Activated naive CD4-positive, alpha-beta T cell treated with anti-CD3 and anti-CD28 coated beads, Interleukin-2, amount 50 U/mL, for 24 hours (primary cell): ENCODE measurements at regions not wholly inside any gene's neighbourhood (a gene's known extent, or its start where the extent isn't known, plus 50 kb on each side); places are given as distances from the start of the nearest gene placed in this dataset.
"Not testable (repeated sequence)": the region's sequence is repeated elsewhere in the genome, so short reads cannot be mapped to it uniquely, and the experiment has no call there.

Source experiments
- H3K27ac Mint-ChIP-seq: one replicate; pipeline ENCODE4 v1.8.0; 2021; ENCODE audit warnings: mild to moderate bottlenecking, mixed read lengths
- H3K27me3 Mint-ChIP-seq: one replicate; pipeline ENCODE4 v1.8.0; 2021; ENCODE audit warnings: mixed read lengths
- H3K36me3 Mint-ChIP-seq: one replicate; pipeline ENCODE4 v1.8.0; 2021; ENCODE audit warnings: mixed read lengths
- H3K4me1 Mint-ChIP-seq: one replicate; pipeline ENCODE4 v1.8.0; 2021; ENCODE audit warnings: mixed read lengths
- H3K4me3 Mint-ChIP-seq: one replicate; pipeline ENCODE4 v1.8.0; 2021; ENCODE audit warnings: mild to moderate bottlenecking, mixed read lengths
- H3K9me3 Mint-ChIP-seq: one replicate; pipeline ENCODE4 v1.8.0; 2021; ENCODE audit warnings: mixed read lengths

DNA sequence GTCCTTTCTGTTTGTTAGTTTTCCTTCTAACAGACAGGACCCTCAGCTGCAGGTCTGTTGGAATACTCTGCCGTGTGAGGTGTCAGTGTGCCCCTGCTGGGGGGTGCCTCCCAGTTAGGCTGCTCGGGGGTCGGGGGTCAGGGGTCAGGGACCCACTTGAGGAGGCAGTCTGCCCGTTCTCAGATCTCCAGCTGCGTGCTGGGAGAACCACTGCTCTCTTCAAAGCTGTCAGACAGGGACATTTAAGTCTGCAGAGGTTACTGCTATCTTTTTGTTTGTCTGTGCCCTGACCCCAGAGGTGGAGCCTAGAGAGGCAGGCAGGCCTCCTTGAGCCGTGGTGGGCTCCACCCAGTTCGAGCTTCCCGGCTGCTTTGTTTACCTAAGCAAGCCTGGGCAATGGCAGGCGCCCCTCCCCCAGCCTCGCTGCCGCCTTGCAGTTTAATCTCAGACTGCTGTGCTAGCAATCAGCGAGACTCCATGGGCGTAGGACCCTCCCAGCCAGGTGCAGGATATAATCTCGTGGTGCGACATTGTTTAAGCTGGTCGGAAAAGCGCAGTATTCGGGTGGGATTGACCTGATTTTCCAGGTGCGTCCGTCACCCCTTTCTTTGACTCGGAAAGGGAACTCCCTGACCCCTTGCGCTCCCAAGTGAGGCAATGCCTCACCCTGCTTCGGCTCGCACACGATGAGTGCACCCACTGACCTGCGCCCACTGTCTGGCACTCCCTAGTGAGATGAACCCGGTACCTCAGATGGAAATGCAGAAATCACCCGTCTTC lies 2002.0 kb upstream of the CDH6 start:
- H3K4me3 Mint-ChIP-seq, H3K36me3 Mint-ChIP-seq, H3K4me1 Mint-ChIP-seq, H3K9me3 Mint-ChIP-seq, H3K27ac Mint-ChIP-seq, H3K27me3 Mint-ChIP-seq: not testable (repeated sequence)

DNA sequence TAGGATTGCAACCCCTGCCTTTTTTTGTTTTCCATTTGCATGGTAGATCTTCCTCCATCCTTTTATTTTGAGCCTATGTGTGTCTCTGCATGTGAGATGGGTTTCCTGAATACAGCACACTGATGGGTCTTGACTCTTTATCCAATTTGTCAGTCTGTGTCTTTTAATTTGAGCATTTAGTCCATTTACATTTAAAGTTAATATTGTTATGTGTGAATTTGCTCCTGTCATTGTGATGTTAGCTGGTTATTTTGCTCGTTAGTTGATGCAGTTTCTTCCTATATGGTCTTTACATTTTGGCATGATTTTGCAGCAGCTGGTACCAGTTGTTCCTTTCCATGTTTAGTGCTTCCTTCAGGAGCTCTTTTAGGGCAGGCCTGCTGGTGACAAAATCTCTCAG lies 2003.1 kb upstream of the CDH6 start:
- H3K4me3 Mint-ChIP-seq, H3K9me3 Mint-ChIP-seq, H3K36me3 Mint-ChIP-seq, H3K4me1 Mint-ChIP-seq, H3K27ac Mint-ChIP-seq, H3K27me3 Mint-ChIP-seq: not testable (repeated sequence)

DNA sequence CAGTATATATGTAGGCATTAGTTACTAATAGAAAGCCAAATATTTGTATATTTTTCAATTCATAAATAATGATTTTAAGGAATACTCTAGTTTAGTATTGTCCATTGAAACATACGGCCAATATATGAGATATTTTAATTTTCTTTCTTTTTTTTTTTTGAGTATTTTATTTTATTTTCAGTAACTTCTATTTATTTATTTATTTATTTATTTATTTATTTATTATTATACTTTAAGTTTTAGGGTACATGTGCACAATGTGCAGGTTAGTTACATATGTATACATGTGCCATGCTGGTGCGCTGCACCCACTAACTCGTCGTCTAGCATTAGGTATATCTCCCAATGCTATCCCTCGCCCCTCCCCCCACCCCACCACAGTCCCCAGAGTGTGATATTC lies 2007.1 kb upstream of the CDH6 start:
- not testable (repeated sequence) for H3K27ac Mint-ChIP-seq, H3K4me1 Mint-ChIP-seq, H3K27me3 Mint-ChIP-seq, H3K4me3 Mint-ChIP-seq, H3K36me3 Mint-ChIP-seq
- H3K9me3 Mint-ChIP-seq: peaks cover 11% of the 10 kb centered on the region

DNA sequence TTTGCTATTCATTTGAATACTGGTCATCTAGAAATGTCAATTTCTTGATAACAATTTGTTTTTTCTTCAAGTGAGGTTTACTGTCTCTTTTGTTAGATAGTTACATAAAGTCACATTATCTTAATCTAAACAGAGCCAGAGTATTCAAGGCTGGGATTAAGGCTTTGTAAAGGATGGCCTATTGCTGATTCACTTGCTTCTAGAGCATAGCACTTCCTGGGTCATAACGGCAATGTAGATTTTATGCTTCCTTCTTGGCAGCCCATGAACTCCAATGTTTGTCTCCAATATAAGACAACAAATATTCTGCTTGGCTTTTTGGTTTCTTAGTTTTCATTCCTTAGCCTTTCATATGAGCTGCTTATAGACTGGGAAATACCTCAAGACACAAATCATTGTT lies 2007.9 kb upstream of the CDH6 start:
- Mint-ChIP-seq H3K36me3 (no peaks in the 10 kb centered on the region), H3K27ac (no peak overlapping the region), H3K4me3 (no peak overlapping the region), H3K4me1 (no peaks in the 10 kb centered on the region), H3K27me3 (no peaks in the 10 kb centered on the region), H3K9me3 (peaks cover 11% of the 10 kb centered on the region)

DNA sequence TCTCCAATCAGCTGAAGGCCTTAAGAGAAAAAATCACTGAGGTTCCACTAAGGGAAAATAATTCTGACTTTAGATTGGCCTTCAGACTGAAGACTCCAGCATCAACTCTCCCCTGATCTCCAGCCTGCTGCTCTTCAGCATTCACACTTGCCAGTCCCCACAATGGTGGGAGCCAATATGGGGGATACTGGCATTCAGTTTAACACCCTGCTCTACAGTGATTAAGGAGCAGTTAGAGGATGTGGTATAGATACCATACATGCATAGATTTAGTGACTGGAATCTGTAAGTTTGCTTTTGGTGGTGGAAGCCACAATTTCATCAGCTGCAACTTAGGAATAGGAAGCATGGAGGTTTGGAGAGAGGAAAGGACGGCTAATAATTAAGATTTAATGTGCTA lies 2017.7 kb upstream of the CDH6 start:
- Mint-ChIP-seq H3K27ac (no peak overlapping the region), H3K36me3 (no peaks in the 10 kb centered on the region), H3K9me3 (peaks cover 19% of the 10 kb centered on the region), H3K4me1 (no peaks in the 10 kb centered on the region), H3K4me3 (no peak overlapping the region), H3K27me3 (no peaks in the 10 kb centered on the region)

DNA sequence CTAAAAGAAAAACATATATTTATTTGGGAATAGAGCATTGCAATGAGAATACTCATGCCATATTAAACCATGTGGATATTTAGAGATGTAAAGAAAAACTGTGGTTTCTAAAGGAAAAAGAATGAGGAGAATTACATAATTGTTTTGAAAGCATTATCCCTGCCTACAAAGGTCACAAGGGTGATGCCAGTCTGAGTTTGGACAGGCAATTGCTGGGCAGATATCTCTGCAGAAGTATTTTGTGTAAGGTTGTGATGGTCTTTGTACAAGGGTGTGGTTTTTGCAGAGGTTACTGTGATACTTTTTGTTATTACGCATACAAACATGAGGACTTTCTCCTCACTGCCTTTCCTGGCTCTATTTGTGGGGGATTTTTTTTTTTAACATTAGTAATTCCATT lies 2022.9 kb upstream of the CDH6 start:
- Mint-ChIP-seq H3K9me3 (peaks cover 14% of the 10 kb centered on the region), H3K4me1 (no peaks in the 10 kb centered on the region), H3K27ac (no peak overlapping the region), H3K4me3 (no peak overlapping the region), H3K27me3 (no peaks in the 10 kb centered on the region), H3K36me3 (no peaks in the 10 kb centered on the region)

DNA sequence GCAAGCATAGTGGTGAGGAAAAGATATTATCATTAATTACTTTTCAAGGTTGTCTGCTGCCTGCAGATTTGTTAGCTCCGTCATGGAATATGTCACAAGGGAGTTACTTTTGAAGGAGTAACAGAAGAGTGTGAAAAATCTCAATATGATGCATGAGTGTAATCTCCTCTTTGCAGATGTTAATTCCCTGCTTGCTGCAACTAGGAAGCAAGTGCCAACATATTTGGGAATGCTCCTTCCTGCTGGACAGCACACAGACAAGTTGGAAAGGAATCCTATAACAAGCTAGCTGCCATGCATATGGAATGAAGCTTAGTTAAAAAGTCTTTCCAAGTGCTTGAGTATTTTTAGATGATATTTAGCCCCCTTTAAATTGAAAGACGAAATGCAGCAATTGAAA lies 2023.6 kb upstream of the CDH6 start:
- Mint-ChIP-seq H3K4me1 (no peaks in the 10 kb centered on the region), H3K4me3 (no peak overlapping the region), H3K36me3 (no peaks in the 10 kb centered on the region), H3K9me3 (peaks cover 12% of the 10 kb centered on the region), H3K27me3 (no peaks in the 10 kb centered on the region), H3K27ac (no peak overlapping the region)

DNA sequence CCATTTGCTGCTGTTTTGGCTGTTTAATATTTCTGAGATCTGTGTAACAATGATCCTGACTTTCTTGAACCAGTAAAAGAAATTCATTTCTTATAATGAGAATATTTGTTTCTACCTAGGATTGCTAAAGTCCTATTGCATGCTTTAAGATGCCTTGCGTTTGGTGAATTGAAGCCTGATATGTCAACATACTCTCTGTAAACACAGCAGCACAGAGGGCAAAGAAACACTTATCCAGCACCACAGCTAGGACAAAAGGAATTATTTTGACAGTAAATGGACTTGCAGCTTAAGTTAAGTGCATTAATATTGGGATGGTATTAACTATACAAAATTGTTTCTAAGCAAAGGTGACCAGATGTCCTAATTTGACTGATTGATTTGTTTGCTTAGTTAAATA lies 2031.2 kb upstream of the CDH6 start:
- no peaks in the 10 kb centered on the region for H3K4me1 Mint-ChIP-seq
- H3K4me3 Mint-ChIP-seq: no peak overlapping the region
- peaks cover 4% of the 10 kb centered on the region for H3K9me3 Mint-ChIP-seq
- no peak overlapping the region for H3K27ac Mint-ChIP-seq
- no peaks in the 10 kb centered on the region for H3K36me3 Mint-ChIP-seq
- H3K27me3 Mint-ChIP-seq: no peaks in the 10 kb centered on the region

DNA sequence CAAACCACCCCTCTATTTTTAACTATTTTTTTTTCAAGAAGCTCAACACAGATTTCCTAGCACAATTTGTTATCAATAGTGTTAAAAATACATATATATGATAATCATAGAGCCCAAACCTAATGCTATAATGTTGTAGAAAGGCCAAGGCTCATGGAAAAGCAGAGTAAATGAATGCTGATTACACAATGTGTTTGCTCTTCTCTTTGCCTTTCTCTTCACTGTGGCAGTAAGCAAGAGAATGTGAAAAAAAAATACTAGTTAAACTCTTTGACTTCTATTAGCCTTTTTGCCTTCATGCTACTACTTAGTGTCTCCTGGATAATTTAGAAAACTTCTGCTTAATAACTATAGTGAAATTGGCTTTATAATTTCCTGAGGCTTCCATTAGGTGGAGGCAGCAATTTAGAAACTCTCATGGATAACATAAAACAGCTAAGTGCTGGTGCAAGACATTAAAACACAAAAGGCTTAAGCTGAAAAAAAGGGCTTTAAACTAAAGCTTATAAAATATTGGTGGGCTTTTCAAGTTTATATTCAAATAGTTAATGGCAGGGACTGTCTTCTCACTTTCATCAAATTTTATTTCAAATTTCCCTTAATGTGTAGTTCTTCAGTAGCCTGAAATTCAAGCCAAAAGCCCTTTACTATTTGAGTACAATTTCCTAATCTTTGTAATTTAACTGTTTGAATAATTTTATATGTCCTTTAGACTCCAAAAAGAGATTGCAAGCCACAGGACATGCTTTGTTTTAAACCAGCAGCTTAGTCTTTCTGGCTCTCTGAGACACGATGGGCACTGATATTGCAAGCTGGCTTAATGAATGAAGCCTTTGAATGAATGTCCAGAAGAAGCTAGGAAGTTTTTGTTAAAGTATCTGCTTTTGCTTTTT lies 2031.8 kb upstream of the CDH6 start:
- H3K4me1 Mint-ChIP-seq: no peaks in the 10 kb centered on the region
- no peak overlapping the region for H3K27ac Mint-ChIP-seq
- H3K27me3 Mint-ChIP-seq: no peaks in the 10 kb centered on the region
- H3K4me3 Mint-ChIP-seq: no peak overlapping the region
- peaks cover 5% of the 10 kb centered on the region for H3K9me3 Mint-ChIP-seq
- H3K36me3 Mint-ChIP-seq: no peaks in the 10 kb centered on the region

DNA sequence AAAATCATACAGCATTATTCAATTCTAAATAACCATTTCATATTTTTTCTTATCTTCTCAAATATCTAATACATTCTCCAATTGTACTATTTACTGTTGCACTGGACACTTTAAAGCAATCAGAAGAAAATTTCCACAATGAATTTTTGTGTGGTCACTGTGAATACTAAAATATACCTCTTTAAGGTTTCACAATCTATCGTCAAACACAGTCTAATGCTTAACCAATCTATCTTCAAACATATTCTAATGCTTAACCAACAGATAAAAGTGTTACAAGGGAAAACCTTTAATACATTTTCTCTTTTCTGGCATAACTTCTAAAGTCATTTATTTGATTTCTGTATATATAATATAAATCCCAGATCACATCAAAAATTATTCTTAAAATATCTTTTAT lies 2035.5 kb upstream of the CDH6 start:
- Mint-ChIP-seq H3K27ac (no peak overlapping the region), H3K4me1 (no peaks in the 10 kb centered on the region), H3K4me3 (no peak overlapping the region), H3K9me3 (peaks cover 8% of the 10 kb centered on the region), H3K36me3 (no peaks in the 10 kb centered on the region), H3K27me3 (no peaks in the 10 kb centered on the region)

DNA sequence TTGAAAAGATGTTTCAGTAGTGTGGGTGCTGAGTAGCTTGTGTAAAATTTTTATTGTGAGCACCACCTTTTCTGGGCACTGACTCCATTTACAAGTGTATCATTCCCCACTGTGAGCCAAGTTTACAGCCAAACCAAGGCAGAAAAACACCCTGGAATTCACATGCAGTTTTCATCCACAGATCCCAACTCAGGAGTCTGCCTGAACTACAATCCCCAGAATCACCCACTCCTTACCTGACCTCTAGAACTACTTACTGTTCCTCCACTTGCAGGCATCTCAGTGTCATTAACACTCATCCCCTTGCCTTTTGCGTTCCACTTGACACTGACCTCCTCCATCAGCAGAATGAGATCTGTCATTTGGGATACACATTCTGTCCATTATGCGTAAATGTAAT lies 2042.6 kb upstream of the CDH6 start:
- Mint-ChIP-seq H3K4me1 (no peaks in the 10 kb centered on the region), H3K9me3 (no peaks in the 10 kb centered on the region), H3K4me3 (no peak overlapping the region), H3K36me3 (no peaks in the 10 kb centered on the region), H3K27ac (no peak overlapping the region), H3K27me3 (no peaks in the 10 kb centered on the region)

DNA sequence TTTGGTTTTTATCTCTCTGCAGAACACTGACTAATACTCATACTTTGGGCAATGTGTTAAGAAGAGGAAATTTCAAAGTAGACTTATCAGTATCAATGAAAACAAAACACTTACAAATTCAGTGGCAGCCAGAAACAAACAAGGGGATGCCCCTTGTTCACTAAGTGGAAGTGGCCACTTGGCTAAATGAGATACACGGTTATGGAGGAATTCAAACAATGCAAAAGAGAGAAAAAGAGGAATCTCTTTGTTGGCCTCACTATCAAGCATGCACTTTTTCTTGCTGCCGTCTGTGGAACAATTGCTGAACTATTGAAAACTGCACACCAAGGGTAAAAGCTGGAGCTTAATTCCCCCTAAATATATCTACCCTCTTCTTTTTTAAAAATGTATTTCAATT lies 2044.9 kb upstream of the CDH6 start:
- no peaks in the 10 kb centered on the region for H3K9me3 Mint-ChIP-seq
- no peaks in the 10 kb centered on the region for H3K4me1 Mint-ChIP-seq
- H3K27me3 Mint-ChIP-seq: no peaks in the 10 kb centered on the region
- H3K4me3 Mint-ChIP-seq: no peak overlapping the region
- no peak overlapping the region for H3K27ac Mint-ChIP-seq
- no peaks in the 10 kb centered on the region for H3K36me3 Mint-ChIP-seq

DNA sequence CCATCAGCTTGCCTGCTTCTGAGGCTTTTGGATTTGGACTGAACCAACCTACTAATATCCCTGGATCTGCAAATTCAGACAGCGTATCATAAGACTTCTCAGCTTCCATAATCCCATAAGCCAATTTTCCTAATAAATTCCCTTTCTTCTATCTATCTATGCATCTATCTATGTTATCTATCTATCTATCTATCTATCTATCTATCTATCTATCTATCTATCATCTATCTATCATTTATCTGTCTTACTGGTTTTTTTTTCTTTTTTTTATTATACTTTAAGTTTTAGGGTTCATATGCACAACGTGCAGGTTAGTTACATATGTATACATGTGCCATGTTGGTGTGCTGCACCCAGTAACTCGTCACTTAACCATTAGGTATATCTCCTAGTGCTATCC lies 2045.4 kb upstream of the CDH6 start:
- no peaks in the 10 kb centered on the region for H3K36me3 Mint-ChIP-seq
- H3K4me3 Mint-ChIP-seq: no peak overlapping the region
- H3K27ac Mint-ChIP-seq: no peak overlapping the region
- no peaks in the 10 kb centered on the region for H3K27me3 Mint-ChIP-seq
- no peaks in the 10 kb centered on the region for H3K4me1 Mint-ChIP-seq
- no peaks in the 10 kb centered on the region for H3K9me3 Mint-ChIP-seq

DNA sequence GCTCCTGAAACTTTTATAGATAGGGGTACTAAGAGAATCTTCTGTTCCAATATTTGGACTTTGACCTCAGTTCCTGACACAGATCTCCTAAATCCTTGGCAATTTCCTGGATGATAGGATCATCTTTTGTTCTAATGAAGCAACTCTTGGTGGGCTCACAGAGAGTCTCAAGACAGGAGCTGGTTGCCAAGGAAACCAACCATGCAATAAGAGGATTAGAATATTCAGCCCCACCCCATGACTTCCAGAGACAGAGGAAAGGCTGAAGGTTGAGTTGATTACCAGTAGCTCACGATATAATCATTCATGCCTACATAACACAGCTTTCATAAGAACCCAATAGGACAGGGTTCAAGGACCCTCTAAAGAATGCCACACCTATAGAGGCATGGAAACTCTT lies 2050.2 kb upstream of the CDH6 start:
- H3K9me3 Mint-ChIP-seq: no peaks in the 10 kb centered on the region
- no peaks in the 10 kb centered on the region for H3K27me3 Mint-ChIP-seq
- H3K36me3 Mint-ChIP-seq: no peaks in the 10 kb centered on the region
- no peak overlapping the region for H3K4me3 Mint-ChIP-seq
- no peak overlapping the region for H3K27ac Mint-ChIP-seq
- H3K4me1 Mint-ChIP-seq: no peaks in the 10 kb centered on the region

DNA sequence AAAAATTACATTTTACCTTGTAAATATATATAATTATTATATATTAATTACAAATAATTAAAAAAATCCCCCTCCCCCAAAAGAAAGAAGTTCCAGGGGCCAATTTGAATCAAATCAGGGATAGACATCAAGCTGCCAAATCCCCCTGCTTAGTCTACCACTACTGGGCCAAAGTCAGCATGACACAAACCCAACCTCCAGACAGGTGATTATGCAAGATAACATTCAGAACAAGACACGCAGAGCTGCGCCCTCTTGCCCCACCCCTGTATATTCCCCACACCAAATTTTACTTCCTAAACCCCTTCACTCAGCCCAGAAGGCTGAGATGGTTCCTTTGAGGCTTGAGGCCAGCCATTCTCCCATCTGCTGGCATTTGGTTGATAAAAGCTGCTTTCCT lies 2059.1 kb upstream of the CDH6 start:
- Mint-ChIP-seq H3K36me3 (no peaks in the 10 kb centered on the region), H3K9me3 (peaks cover 12% of the 10 kb centered on the region), H3K27me3 (no peaks in the 10 kb centered on the region), H3K4me3 (no peak overlapping the region), H3K4me1 (no peaks in the 10 kb centered on the region), H3K27ac (no peak overlapping the region)

DNA sequence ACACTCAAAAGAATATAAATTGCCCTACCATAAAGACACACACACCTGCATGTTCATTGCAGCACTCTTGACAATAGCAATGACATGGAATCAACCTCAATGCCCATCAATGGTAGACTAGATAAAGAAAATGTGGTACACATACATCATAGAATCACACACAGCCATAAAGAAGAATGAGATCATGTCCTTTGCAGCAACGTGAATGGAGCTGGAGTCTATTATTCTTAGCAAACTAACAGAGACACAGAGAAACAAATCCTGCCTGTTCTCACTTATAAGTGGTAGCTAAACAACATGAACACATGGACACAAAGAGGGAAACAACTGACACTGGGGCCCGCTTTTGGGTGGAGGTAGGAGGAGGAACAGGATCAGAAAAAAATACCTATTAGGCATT lies 2062.2 kb upstream of the CDH6 start:
- Mint-ChIP-seq H3K36me3 (no peaks in the 10 kb centered on the region), H3K27me3 (no peaks in the 10 kb centered on the region), H3K9me3 (peaks cover 12% of the 10 kb centered on the region), H3K4me1 (no peaks in the 10 kb centered on the region), H3K27ac (no peak overlapping the region), H3K4me3 (no peak overlapping the region)
